ENCODE measurements at regions not wholly inside any gene's neighbourhood (a gene's known extent, or its start where the extent isn't known, plus 50 kb on each side); places are given as distances from the start of the nearest gene placed in this dataset.

DNA sequence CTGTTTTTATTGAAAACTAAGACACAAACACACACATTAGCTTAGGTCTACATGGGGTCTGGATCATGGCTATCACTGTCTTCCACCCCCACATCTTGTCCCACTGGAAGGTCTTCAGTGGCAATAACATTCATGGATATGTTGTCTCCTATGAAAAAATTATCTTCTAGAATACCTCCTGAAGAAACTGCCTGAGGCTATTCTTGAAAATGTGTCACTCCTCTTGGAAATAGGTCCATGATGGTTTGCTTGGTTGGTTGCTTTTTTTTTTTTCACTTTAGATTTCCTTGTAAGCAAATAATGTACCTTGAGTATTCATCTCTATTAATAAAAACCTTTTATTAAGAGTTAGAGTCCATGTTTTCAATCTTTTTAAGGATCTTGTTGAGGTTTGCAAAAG lies 195.3 kb upstream of the PDE5A start:
- H3K27ac ChIP-seq (ENCODE audit: extremely low read depth, low read depth, low read length) = no peak overlapping the region
- no peaks in the 10 kb centered on the region for H3K9me3 ChIP-seq (ENCODE audit: control insufficient read depth, insufficient read depth, low read depth, low read length)
- no peak overlapping the region for H3K4me3 ChIP-seq (ENCODE audit: low read depth, low read length)
- H3K36me3 ChIP-seq (ENCODE audit: control insufficient read depth in 2 of 2, insufficient read depth in 1 of 2, low read length in 2 of 2) = no peaks in the 10 kb centered on the region
- no peaks in the 10 kb centered on the region for H3K4me1 ChIP-seq (ENCODE audit: control insufficient read depth, insufficient read depth, low read length)
- POLR2A ChIA-PET = interaction anchor here (0.7 kb wide), 1 partner anchor 32 kb away, joined by 6 read pairs; no protein-coding TSS in a partner anchor
- CTCF ChIA-PET = no interaction called here
- TF ChIP-seq KLF9 (tag by site-specific recombination; IDR thresholded peaks at IDR 0.05; ENCODE audit: low read depth) (no peak), ZNF629 (tag by site-specific recombination; IDR thresholded peaks at IDR 0.05) (no peak), ZNF112 (tag by site-specific recombination; IDR thresholded peaks at IDR 0.05) (no peak), ZBTB7A (tag by site-specific recombination; IDR thresholded peaks at IDR 0.05; ENCODE audit: low read depth) (no peak), ZNF664 (tag by site-specific recombination; IDR thresholded peaks at IDR 0.05) (no peak), ZNF214 (tag by site-specific recombination; IDR thresholded peaks at IDR 0.05; ENCODE audit: borderline replicate concordance) (no peak), ZNF792 (tag by site-specific recombination; IDR thresholded peaks at IDR 0.05) (no peak), ZNF670 (tag by site-specific recombination; IDR thresholded peaks at IDR 0.05; ENCODE audit: low read depth) (no peak), ZNF24 (tag by site-specific recombination; IDR thresholded peaks at IDR 0.05) (no peak), ZNF394 (tag by site-specific recombination; IDR thresholded peaks at IDR 0.05; ENCODE audit: borderline replicate concordance) (no peak)
- TF ChIP-seq, protein P1, sequence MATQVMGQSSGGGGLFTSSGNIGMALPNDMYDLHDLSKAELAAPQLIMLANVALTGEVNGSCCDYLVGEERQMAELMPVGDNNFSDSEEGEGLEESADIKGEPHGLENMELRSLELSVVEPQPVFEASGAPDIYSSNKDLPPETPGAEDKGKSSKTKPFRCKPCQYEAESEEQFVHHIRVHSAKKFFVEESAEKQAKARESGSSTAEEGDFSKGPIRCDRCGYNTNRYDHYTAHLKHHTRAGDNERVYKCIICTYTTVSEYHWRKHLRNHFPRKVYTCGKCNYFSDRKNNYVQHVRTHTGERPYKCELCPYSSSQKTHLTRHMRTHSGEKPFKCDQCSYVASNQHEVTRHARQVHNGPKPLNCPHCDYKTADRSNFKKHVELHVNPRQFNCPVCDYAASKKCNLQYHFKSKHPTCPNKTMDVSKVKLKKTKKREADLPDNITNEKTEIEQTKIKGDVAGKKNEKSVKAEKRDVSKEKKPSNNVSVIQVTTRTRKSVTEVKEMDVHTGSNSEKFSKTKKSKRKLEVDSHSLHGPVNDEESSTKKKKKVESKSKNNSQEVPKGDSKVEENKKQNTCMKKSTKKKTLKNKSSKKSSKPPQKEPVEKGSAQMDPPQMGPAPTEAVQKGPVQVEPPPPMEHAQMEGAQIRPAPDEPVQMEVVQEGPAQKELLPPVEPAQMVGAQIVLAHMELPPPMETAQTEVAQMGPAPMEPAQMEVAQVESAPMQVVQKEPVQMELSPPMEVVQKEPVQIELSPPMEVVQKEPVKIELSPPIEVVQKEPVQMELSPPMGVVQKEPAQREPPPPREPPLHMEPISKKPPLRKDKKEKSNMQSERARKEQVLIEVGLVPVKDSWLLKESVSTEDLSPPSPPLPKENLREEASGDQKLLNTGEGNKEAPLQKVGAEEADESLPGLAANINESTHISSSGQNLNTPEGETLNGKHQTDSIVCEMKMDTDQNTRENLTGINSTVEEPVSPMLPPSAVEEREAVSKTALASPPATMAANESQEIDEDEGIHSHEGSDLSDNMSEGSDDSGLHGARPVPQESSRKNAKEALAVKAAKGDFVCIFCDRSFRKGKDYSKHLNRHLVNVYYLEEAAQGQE (tag by site-specific recombination; IDR thresholded peaks at IDR 0.05) = no peak
- TF ChIP-seq, protein P2, sequence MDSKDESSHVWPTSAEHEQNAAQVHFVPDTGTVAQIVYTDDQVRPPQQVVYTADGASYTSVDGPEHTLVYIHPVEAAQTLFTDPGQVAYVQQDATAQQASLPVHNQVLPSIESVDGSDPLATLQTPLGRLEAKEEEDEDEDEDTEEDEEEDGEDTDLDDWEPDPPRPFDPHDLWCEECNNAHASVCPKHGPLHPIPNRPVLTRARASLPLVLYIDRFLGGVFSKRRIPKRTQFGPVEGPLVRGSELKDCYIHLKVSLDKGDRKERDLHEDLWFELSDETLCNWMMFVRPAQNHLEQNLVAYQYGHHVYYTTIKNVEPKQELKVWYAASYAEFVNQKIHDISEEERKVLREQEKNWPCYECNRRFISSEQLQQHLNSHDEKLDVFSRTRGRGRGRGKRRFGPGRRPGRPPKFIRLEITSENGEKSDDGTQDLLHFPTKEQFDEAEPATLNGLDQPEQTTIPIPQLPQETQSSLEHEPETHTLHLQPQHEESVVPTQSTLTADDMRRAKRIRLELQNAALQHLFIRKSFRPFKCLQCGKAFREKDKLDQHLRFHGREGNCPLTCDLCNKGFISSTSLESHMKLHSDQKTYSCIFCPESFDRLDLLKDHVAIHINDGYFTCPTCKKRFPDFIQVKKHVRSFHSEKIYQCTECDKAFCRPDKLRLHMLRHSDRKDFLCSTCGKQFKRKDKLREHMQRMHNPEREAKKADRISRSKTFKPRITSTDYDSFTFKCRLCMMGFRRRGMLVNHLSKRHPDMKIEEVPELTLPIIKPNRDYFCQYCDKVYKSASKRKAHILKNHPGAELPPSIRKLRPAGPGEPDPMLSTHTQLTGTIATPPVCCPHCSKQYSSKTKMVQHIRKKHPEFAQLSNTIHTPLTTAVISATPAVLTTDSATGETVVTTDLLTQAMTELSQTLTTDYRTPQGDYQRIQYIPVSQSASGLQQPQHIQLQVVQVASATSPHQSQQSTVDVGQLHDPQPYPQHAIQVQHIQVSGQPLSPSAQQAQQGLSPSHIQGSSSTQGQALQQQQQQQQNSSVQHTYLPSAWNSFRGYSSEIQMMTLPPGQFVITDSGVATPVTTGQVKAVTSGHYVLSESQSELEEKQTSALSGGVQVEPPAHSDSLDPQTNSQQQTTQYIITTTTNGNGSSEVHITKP (tag by site-specific recombination; IDR thresholded peaks at IDR 0.05) = no peak
- TF ChIP-seq, protein P3, sequence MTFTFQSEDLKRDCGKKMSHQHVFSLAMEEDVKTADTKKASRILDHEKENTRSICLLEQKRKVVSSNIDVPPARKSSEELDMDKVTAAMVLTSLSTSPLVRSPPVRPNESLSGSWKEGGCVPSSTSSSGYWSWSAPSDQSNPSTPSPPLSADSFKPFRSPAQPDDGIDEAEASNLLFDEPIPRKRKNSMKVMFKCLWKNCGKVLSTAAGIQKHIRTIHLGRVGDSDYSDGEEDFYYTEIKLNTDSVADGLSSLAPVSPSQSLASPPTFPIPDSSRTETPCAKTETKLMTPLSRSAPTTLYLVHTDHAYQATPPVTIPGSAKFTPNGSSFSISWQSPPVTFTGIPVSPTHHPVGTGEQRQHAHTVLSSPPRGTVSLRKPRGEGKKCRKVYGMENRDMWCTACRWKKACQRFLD (tag by site-specific recombination; IDR thresholded peaks at IDR 0.05) = no peak

DNA sequence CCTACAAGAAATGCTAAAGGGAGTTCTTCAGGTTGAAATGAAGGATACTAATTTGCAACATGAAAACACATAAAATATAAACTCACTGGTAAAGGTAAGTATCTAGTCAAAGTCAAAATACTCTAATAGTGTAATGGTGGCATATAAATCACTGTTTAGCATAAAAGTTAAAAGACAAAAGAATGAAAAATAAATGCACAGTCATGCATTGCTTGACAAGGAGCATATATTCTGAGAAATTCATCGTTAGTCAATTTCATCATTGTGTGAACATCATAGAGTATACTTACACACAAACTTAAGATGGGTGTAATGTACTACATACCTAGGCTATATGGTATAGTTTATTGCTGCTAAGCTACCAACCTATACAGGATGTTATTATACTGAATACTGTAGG lies 194.4 kb upstream of the PDE5A start:
- ChIA-PET POLR2A (no interaction called here), CTCF (interaction anchor here (0.5 kb wide), 1 partner anchor 224 kb away, joined by 3 read pairs; no protein-coding TSS in a partner anchor)
- Histone ChIP-seq H3K27ac (ENCODE audit: extremely low read depth, low read depth, low read length) (no peak overlapping the region), H3K9me3 (ENCODE audit: control insufficient read depth, insufficient read depth, low read depth, low read length) (no peaks in the 10 kb centered on the region), H3K4me1 (ENCODE audit: control insufficient read depth, insufficient read depth, low read length) (no peaks in the 10 kb centered on the region), H3K4me3 (ENCODE audit: low read depth, low read length) (no peak overlapping the region), H3K36me3 (ENCODE audit: control insufficient read depth in 2 of 2, insufficient read depth in 1 of 2, low read length in 2 of 2) (no peaks in the 10 kb centered on the region)
- TF ChIP-seq KLF7 (tag by site-specific recombination; IDR thresholded peaks at IDR 0.05; ENCODE audit: borderline replicate concordance) = no peak
- no peak for TF ChIP-seq OVOL3 (tag by site-specific recombination; IDR thresholded peaks at IDR 0.05)
- no peak for TF ChIP-seq TCF7L2 (IDR thresholded peaks at IDR 0.05; ENCODE audit: borderline replicate concordance, low read depth, low read length)

All from HEK293 (cell line).